Fibroblast of lung (primary cell): ENCODE measurements at regions not wholly inside any gene's neighbourhood (a gene's known extent, or its start where the extent isn't known, plus 50 kb on each side); places are given as distances from the start of the nearest gene placed in this dataset.
"Not testable (repeated sequence)": the region's sequence is repeated elsewhere in the genome, so short reads cannot be mapped to it uniquely, and the experiment has no call there.

ENCODE experiments used
- DNase-seq, 2 donors: peaks; one replicate each; pipeline versions ENCODE4 v3.0.0 to v3.0.0-alpha.2; 2010; ENCODE audit warnings: low read depth in 2 of 2
- H2AFZ ChIP-seq: 2 replicates; pipeline ENCODE4 v1.5.1; 2012; ENCODE audit warnings: low read length, control low read depth, inconsistent platforms
- H3K27ac ChIP-seq: 2 replicates; pipeline ENCODE4 v1.5.1; 2011; ENCODE audit warnings: low read length, control low read depth; ENCODE audit not compliant: insufficient read depth
- H3K27me3 ChIP-seq: 2 replicates; pipeline ENCODE4 v1.5.1; 2011; ENCODE audit warnings: mild to moderate bottlenecking, low read length; ENCODE audit not compliant: control insufficient read depth, insufficient read depth
- H3K36me3 ChIP-seq: 2 replicates; pipeline ENCODE4 v1.5.1; 2011; ENCODE audit warnings: low read length; ENCODE audit not compliant: control insufficient read depth, insufficient read depth
- H3K4me1 ChIP-seq: 2 replicates; pipeline ENCODE4 v1.5.1; 2011; ENCODE audit warnings: low read length; ENCODE audit not compliant: control insufficient read depth, insufficient read depth; ENCODE audit errors: extremely low read depth
- H3K4me2 ChIP-seq: 2 replicates; pipeline ENCODE4 v1.5.1; 2011; ENCODE audit warnings: low read length, control low read depth; ENCODE audit not compliant: insufficient read depth; ENCODE audit errors: extremely low read depth
- H3K4me3 ChIP-seq, 4 experiments: fragments of 200-600 bp in 1 of 4; sonication (generic) in 1 of 4; replicated peaks in 1 of 4; 2 replicates each; pipeline ENCODE4 v1.5.1; 2011 to 2016; ENCODE audit warnings: low read length in 4 of 4, low read depth in 3 of 4, mild to moderate bottlenecking in 3 of 4, control low read depth in 2 of 4, inconsistent platforms in 1 of 4, mixed read lengths in 1 of 4; ENCODE audit not compliant: insufficient read depth in 1 of 4; ENCODE audit errors: control extremely low read depth in 1 of 4
- H3K79me2 ChIP-seq: 2 replicates; pipeline ENCODE4 v1.5.1; 2012; ENCODE audit warnings: mild to moderate bottlenecking, low read length, inconsistent platforms; ENCODE audit not compliant: control insufficient read depth, insufficient read depth
- H3K9ac ChIP-seq: 2 replicates; pipeline ENCODE4 v1.5.1; 2011; ENCODE audit warnings: mild to moderate bottlenecking, low read length, control low read depth; ENCODE audit not compliant: insufficient read depth
- H3K9me3 ChIP-seq: 2 replicates; pipeline ENCODE4 v1.5.1; 2012; ENCODE audit warnings: low read depth, low read length; ENCODE audit not compliant: control insufficient read depth, insufficient read depth
- H4K20me1 ChIP-seq: 2 replicates; pipeline ENCODE4 v1.5.1; 2011; ENCODE audit warnings: low read length; ENCODE audit not compliant: control insufficient read depth, insufficient read depth; ENCODE audit errors: extremely low read depth
- EZH2 ChIP-seq: IDR thresholded peaks from 2 replicates; pipeline ENCODE4 v1.5.1; 2012; ENCODE audit warnings: low read length, control low read depth, mild to moderate bottlenecking; ENCODE audit errors: missing control alignments
- TF ChIP-seq, protein P1 (sequence below), 2 donors: IDR thresholded peaks in 1 of 2; conservative IDR thresholded peaks in 1 of 2; 1 replicate in 1 of 2; 2 replicates in 1 of 2; pipeline ENCODE4 v1.5.1; 2011 to 2012; ENCODE audit warnings: low read length in 2 of 2, control low read depth in 1 of 2, inconsistent platforms in 1 of 2, low read depth in 1 of 2, mild to moderate bottlenecking in 1 of 2

GRCh38 chr11:10973416-10973815 is 115.6 kb upstream of the ZBED5 start:
- H3K9ac ChIP-seq, result no peak overlapping the region
- H3K79me2 ChIP-seq, result no peaks in the 10 kb centered on the region
- H3K27ac ChIP-seq, result no peak overlapping the region
- no peak overlapping the region for H3K4me3 ChIP-seq
- TF ChIP-seq EZH2, result no peak
- TF ChIP-seq, protein P1, sequence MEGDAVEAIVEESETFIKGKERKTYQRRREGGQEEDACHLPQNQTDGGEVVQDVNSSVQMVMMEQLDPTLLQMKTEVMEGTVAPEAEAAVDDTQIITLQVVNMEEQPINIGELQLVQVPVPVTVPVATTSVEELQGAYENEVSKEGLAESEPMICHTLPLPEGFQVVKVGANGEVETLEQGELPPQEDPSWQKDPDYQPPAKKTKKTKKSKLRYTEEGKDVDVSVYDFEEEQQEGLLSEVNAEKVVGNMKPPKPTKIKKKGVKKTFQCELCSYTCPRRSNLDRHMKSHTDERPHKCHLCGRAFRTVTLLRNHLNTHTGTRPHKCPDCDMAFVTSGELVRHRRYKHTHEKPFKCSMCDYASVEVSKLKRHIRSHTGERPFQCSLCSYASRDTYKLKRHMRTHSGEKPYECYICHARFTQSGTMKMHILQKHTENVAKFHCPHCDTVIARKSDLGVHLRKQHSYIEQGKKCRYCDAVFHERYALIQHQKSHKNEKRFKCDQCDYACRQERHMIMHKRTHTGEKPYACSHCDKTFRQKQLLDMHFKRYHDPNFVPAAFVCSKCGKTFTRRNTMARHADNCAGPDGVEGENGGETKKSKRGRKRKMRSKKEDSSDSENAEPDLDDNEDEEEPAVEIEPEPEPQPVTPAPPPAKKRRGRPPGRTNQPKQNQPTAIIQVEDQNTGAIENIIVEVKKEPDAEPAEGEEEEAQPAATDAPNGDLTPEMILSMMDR (conservative IDR thresholded peaks at IDR 0.05 in 1 of 2, IDR thresholded peaks at IDR 0.05 in 1 of 2; ENCODE audit: low read depth in 1 of 2, low read length in 2 of 2), result no peak
- no peak overlapping the region for H2AFZ ChIP-seq
- no peak overlapping the region for H3K4me2 ChIP-seq
- H4K20me1 ChIP-seq, result no peaks in the 10 kb centered on the region
- H3K4me1 ChIP-seq, result no peaks in the 10 kb centered on the region
- H3K27me3 ChIP-seq, result peaks cover 6% of the 10 kb centered on the region
- H3K9me3 ChIP-seq, result no peaks in the 10 kb centered on the region
- DNase-seq, result no peak
- no peaks in the 10 kb centered on the region for H3K36me3 ChIP-seq

DNA sequence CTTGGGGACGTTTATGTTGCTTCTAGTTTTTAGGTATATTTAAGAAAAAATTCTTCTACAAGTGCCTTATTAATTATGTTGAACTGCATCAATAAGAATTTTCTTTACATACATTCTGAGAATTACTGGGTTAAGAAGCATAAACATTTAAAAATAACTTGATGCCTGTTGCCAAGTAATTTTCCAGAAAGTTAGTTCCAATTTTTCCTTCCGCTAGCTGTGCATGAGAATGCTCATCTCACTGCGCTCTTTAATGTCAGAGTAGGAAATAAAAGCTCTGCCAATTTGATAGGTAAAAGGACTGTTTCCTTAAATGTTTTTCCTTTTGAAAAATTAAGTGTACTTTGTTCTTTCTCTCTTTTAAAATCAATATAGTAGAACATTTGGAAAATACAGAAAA is 113.1 kb upstream of the ZBED5 start:
- no peak overlapping the region for H3K4me3 ChIP-seq
- no peak overlapping the region for H3K9ac ChIP-seq
- no peak for DNase-seq
- H2AFZ ChIP-seq, result no peak overlapping the region
- no peaks in the 10 kb centered on the region for H3K4me1 ChIP-seq
- H3K4me2 ChIP-seq, result no peak overlapping the region
- H3K36me3 ChIP-seq, result no peaks in the 10 kb centered on the region
- H3K27me3 ChIP-seq, result peaks cover 6% of the 10 kb centered on the region
- no peaks in the 10 kb centered on the region for H3K9me3 ChIP-seq
- H3K27ac ChIP-seq, result no peak overlapping the region
- TF ChIP-seq, protein P1 (conservative IDR thresholded peaks at IDR 0.05 in 1 of 2, IDR thresholded peaks at IDR 0.05 in 1 of 2; ENCODE audit: low read depth in 1 of 2, low read length in 2 of 2), result no peak
- TF ChIP-seq EZH2, result no peak
- H4K20me1 ChIP-seq, result no peaks in the 10 kb centered on the region
- H3K79me2 ChIP-seq, result no peaks in the 10 kb centered on the region

DNA sequence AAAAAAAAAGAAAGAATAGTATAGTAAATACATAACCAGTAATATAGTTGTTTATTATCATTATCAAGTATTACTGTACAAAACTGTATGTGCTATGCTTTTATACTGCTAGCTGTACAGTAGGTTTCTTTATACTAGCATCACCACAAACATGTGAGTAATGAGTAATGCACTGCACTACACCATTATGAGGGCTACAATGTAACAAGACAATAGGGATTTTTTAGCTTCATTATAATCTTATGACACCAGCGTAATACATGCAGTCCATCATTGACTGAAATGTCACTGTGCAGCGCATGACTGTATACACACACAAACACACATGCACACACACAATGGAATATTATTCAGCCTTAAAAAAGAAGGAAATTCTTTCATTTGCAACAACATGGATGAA is 111.5 kb upstream of the ZBED5 start:
- H3K36me3 ChIP-seq, result no peaks in the 10 kb centered on the region
- no peaks in the 10 kb centered on the region for H3K4me1 ChIP-seq
- H3K4me3 ChIP-seq, result no peak overlapping the region
- no peak overlapping the region for H2AFZ ChIP-seq
- H3K9ac ChIP-seq, result no peak overlapping the region
- TF ChIP-seq, protein P1 (conservative IDR thresholded peaks at IDR 0.05 in 1 of 2, IDR thresholded peaks at IDR 0.05 in 1 of 2; ENCODE audit: low read depth in 1 of 2, low read length in 2 of 2), result no peak
- TF ChIP-seq EZH2, result no peak
- peaks cover 6% of the 10 kb centered on the region for H3K27me3 ChIP-seq
- H3K79me2 ChIP-seq, result no peaks in the 10 kb centered on the region
- H3K9me3 ChIP-seq, result no peaks in the 10 kb centered on the region
- no peak for DNase-seq
- H3K4me2 ChIP-seq, result no peak overlapping the region
- no peak overlapping the region for H3K27ac ChIP-seq
- H4K20me1 ChIP-seq, result no peaks in the 10 kb centered on the region

DNA sequence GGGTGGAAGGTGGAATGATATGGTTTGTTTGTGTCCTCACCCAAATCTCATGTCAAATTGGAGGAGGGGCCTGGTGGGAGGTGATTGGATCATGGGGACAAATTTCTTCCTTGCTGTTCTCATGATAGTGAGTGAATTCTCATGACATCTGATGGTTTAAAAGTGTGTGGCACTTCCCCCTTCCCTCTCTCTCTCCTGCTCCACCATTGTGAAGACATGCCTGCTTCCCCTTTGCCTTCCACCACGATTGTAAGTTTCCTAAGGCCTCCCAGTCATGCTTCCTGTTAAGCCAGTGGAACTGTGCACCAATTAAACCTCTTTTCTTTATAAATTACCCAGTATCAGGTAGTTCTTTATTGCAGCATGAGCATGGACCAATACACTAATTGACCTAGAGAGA is 99.0 kb upstream of the ZBED5 start:
- H3K27me3 ChIP-seq, H3K4me2 ChIP-seq, H2AFZ ChIP-seq, H3K9me3 ChIP-seq, H3K79me2 ChIP-seq, H3K4me1 ChIP-seq, H4K20me1 ChIP-seq, H3K9ac ChIP-seq, H3K36me3 ChIP-seq, H3K4me3 ChIP-seq, H3K27ac ChIP-seq, DNase-seq: not testable (repeated sequence)
